ENCODE measurements at regions not wholly inside any gene's neighbourhood (a gene's known extent, or its start where the extent isn't known, plus 50 kb on each side); places are given as distances from the start of the nearest gene placed in this dataset.

DNA sequence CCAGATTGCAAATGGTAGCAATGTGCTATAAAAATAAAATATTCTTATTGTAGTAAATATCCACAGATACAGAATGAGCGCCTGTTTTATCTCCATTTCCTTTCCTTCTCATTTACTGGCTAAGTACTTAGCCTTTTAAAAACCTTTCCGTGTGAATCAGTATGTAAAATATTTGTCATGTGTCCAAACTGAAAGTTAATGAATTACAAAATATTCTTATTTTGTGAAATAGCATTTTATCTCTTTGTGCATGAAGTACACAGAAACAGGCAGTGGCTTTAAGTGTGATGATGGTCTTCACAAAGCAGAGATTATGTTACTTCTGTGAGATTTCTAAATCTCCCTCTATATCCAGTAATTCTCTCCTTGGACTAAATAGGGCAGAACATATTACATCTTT, 56.7 kb upstream of the KIAA1217 start:
- TF ChIP-seq EZH2 (IDR thresholded peaks at IDR 0.05; ENCODE audit: low read length, unreplicated experiment): no peak
- TF ChIP-seq, protein P1, sequence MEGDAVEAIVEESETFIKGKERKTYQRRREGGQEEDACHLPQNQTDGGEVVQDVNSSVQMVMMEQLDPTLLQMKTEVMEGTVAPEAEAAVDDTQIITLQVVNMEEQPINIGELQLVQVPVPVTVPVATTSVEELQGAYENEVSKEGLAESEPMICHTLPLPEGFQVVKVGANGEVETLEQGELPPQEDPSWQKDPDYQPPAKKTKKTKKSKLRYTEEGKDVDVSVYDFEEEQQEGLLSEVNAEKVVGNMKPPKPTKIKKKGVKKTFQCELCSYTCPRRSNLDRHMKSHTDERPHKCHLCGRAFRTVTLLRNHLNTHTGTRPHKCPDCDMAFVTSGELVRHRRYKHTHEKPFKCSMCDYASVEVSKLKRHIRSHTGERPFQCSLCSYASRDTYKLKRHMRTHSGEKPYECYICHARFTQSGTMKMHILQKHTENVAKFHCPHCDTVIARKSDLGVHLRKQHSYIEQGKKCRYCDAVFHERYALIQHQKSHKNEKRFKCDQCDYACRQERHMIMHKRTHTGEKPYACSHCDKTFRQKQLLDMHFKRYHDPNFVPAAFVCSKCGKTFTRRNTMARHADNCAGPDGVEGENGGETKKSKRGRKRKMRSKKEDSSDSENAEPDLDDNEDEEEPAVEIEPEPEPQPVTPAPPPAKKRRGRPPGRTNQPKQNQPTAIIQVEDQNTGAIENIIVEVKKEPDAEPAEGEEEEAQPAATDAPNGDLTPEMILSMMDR (conservative IDR thresholded peaks at IDR 0.05; ENCODE audit: low read depth, low read length): no peak
